CD4-positive, alpha-beta memory T cell (primary cell): ENCODE measurements at regions not wholly inside any gene's neighbourhood (a gene's known extent, or its start where the extent isn't known, plus 50 kb on each side); places are given as distances from the start of the nearest gene placed in this dataset.

Source experiments
- CTCF ChIA-PET: fragments of 350-600 bp; sonication (Branson Sonifier 250); formaldehyde crosslinking; loops from one replicate; lab custom pipeline; 2021; ENCODE audit warnings: inconsistent platforms; ENCODE audit not compliant: partially characterized antibody; lab: Charles Lee
- POLR2A ChIA-PET: fragments of 350-600 bp; sonication (Branson Sonifier 250); formaldehyde crosslinking; loops from one replicate; lab custom pipeline; 2021; ENCODE audit not compliant: partially characterized antibody; lab: Charles Lee
- DNase-seq, 5 donors: peaks; one replicate each; pipeline versions ENCODE4 v3.0.0 to v3.0.0-alpha.2; 2020 to 2022; ENCODE audit warnings: mixed read lengths in 1 of 5
- H3K27ac ChIP-seq: one replicate; pipeline ENCODE4 v1.7.0; 2013; ENCODE audit warnings: low read depth, low read length
- H3K27me3 ChIP-seq: 2 replicates; pipeline ENCODE4 v1.7.0; 2013; ENCODE audit warnings: mild to moderate bottlenecking, low read length, moderate library complexity; ENCODE audit not compliant: insufficient read depth
- H3K36me3 ChIP-seq: 2 replicates; pipeline ENCODE4 v1.7.0; 2013; ENCODE audit warnings: mild to moderate bottlenecking, low read length, moderate library complexity; ENCODE audit not compliant: insufficient read depth
- H3K4me1 ChIP-seq: 2 replicates; pipeline ENCODE4 v1.7.0; 2013; ENCODE audit warnings: mild to moderate bottlenecking, low read length, moderate library complexity; ENCODE audit not compliant: insufficient read depth
- H3K4me3 ChIP-seq, 2 donors: one replicate each; pipeline ENCODE4 v1.7.0; 2013; ENCODE audit warnings: low read length in 2 of 2, mild to moderate bottlenecking in 1 of 2
- H3K9me3 ChIP-seq, 2 donors: one replicate each; pipeline ENCODE4 v1.7.0; 2013; ENCODE audit warnings: low read length in 2 of 2, control low read depth in 1 of 2; ENCODE audit not compliant: control insufficient read depth in 1 of 2
- H3K27ac Mint-ChIP-seq, 7 donors: one replicate each; pipeline ENCODE4 v1.8.0; 2020 to 2021; ENCODE audit warnings: mixed read lengths in 7 of 7, mild to moderate bottlenecking in 6 of 7, inconsistent platforms in 3 of 7, moderate library complexity in 3 of 7
- H3K27me3 Mint-ChIP-seq, 2 donors: one replicate each; pipeline ENCODE4 v1.8.0; 2020 to 2021; ENCODE audit warnings: mixed read lengths in 2 of 2
- H3K36me3 Mint-ChIP-seq, 2 donors: one replicate each; pipeline ENCODE4 v1.8.0; 2020 to 2021; ENCODE audit warnings: mixed read lengths in 2 of 2, inconsistent platforms in 1 of 2, mild to moderate bottlenecking in 1 of 2
- H3K4me1 Mint-ChIP-seq, 4 donors: one replicate each; pipeline ENCODE4 v1.8.0; 2020 to 2021; ENCODE audit warnings: mixed read lengths in 4 of 4, mild to moderate bottlenecking in 1 of 4
- H3K4me3 Mint-ChIP-seq, 8 donors: one replicate each; pipeline ENCODE4 v1.8.0; 2020 to 2021; ENCODE audit warnings: mixed read lengths in 8 of 8, mild to moderate bottlenecking in 7 of 8, moderate library complexity in 6 of 8, inconsistent platforms in 3 of 8
- H3K9me3 Mint-ChIP-seq, 8 donors: one replicate each; pipeline ENCODE4 v1.8.0; 2020 to 2021; ENCODE audit warnings: mixed read lengths in 8 of 8, mild to moderate bottlenecking in 5 of 8, inconsistent platforms in 3 of 8, moderate library complexity in 1 of 8
- intact Hi-C: fragments of 100-400 bp; cut with micrococcal nuclease; formaldehyde crosslinking; loops from one replicate; pipeline ENCODE4 v1.15.1; 2023

- H3K4me1 ChIP-seq = no peaks in the 10 kb centered on the region
- H3K27me3 Mint-ChIP-seq = no peaks in the 10 kb centered on the region
- intact Hi-C loops = no loop called here
- no peak overlapping the region for H3K27ac ChIP-seq
- no peaks in the 10 kb centered on the region for H3K9me3 ChIP-seq
- H3K27me3 ChIP-seq = no peaks in the 10 kb centered on the region
- H3K4me3 Mint-ChIP-seq = no peak overlapping the region
- H3K36me3 Mint-ChIP-seq = no peaks in the 10 kb centered on the region
- no peak overlapping the region for H3K4me3 ChIP-seq
- no peaks in the 10 kb centered on the region for H3K36me3 ChIP-seq
- ChIA-PET CTCF (no interaction called here), POLR2A (no interaction called here)
- H3K9me3 Mint-ChIP-seq = peaks cover 2 to 20% (median 7%) of the 10 kb centered on the region in 8 donors
- H3K27ac Mint-ChIP-seq = no peak overlapping the region
- H3K4me1 Mint-ChIP-seq = no peaks in the 10 kb centered on the region
- DNase-seq = no peak
Observed at GRCh38 chr13:68851026-68851425, 1256.6 kb upstream of the ATXN8OS start.

- CTCF ChIA-PET = no interaction called here
- H3K27me3 ChIP-seq = no peaks in the 10 kb centered on the region
- Mint-ChIP-seq H3K27me3 (no peaks in the 10 kb centered on the region), H3K27ac (no peak overlapping the region), H3K9me3 (peaks cover 2 to 27% (median 10%) of the 10 kb centered on the region in 8 donors), H3K36me3 (no peaks in the 10 kb centered on the region), H3K4me1 (no peaks in the 10 kb centered on the region), H3K4me3 (no peak overlapping the region)
- intact Hi-C loops = no loop called here
- H3K36me3 ChIP-seq = no peaks in the 10 kb centered on the region
- POLR2A ChIA-PET = no interaction called here
- no peaks in the 10 kb centered on the region for H3K9me3 ChIP-seq
- no peak overlapping the region for H3K27ac ChIP-seq
- H3K4me1 ChIP-seq = no peaks in the 10 kb centered on the region
- no peak overlapping the region for H3K4me3 ChIP-seq
- DNase-seq = no peak
Observed at GRCh38 chr13:68850160-68850559, 1257.5 kb upstream of the ATXN8OS start.

- Histone ChIP-seq H3K9me3 (no peaks in the 10 kb centered on the region), H3K4me3 (no peak overlapping the region), H3K4me1 (no peaks in the 10 kb centered on the region), H3K36me3 (no peaks in the 10 kb centered on the region), H3K27ac (no peak overlapping the region), H3K27me3 (no peaks in the 10 kb centered on the region)
- no peak overlapping the region for H3K27ac Mint-ChIP-seq
- no peaks in the 10 kb centered on the region for H3K4me1 Mint-ChIP-seq
- no peak for DNase-seq
- intact Hi-C loops = no loop called here
- H3K36me3 Mint-ChIP-seq = no peaks in the 10 kb centered on the region
- H3K9me3 Mint-ChIP-seq = peaks cover 0 to 27% (median 18%) of the 10 kb centered on the region in 8 donors
- no peak overlapping the region for H3K4me3 Mint-ChIP-seq
- POLR2A ChIA-PET = no interaction called here
- H3K27me3 Mint-ChIP-seq = no peaks in the 10 kb centered on the region
- CTCF ChIA-PET = no interaction called here
Observed at GRCh38 chr13:68846663-68847062, 1261.0 kb upstream of the ATXN8OS start.

- H3K36me3 Mint-ChIP-seq = no peaks in the 10 kb centered on the region
- H3K4me1 Mint-ChIP-seq = no peaks in the 10 kb centered on the region
- ChIA-PET CTCF (no interaction called here), POLR2A (no interaction called here)
- intact Hi-C loops = no loop called here
- no peaks in the 10 kb centered on the region for H3K27me3 ChIP-seq
- H3K27me3 Mint-ChIP-seq = no peaks in the 10 kb centered on the region
- H3K4me3 Mint-ChIP-seq = no peak overlapping the region
- no peak overlapping the region for H3K27ac ChIP-seq
- H3K27ac Mint-ChIP-seq = no peak overlapping the region
- H3K9me3 Mint-ChIP-seq = peaks cover 0 to 19% (median 8%) of the 10 kb centered on the region in 8 donors
- no peak for DNase-seq
- no peaks in the 10 kb centered on the region for H3K4me1 ChIP-seq
- no peaks in the 10 kb centered on the region for H3K36me3 ChIP-seq
- no peaks in the 10 kb centered on the region for H3K9me3 ChIP-seq
- H3K4me3 ChIP-seq = no peak overlapping the region
Observed at GRCh38 chr13:68834375-68834774, 1273.3 kb upstream of the ATXN8OS start.

- Histone ChIP-seq H3K27me3 (no peaks in the 10 kb centered on the region), H3K4me1 (no peaks in the 10 kb centered on the region), H3K36me3 (no peaks in the 10 kb centered on the region), H3K4me3 (no peak overlapping the region), H3K9me3 (no peaks in the 10 kb centered on the region), H3K27ac (no peak overlapping the region)
- Mint-ChIP-seq H3K36me3 (no peaks in the 10 kb centered on the region), H3K9me3 (peaks cover 0 to 10% (median 3%) of the 10 kb centered on the region in 8 donors), H3K4me1 (no peaks in the 10 kb centered on the region), H3K27ac (no peak overlapping the region), H3K4me3 (no peak overlapping the region), H3K27me3 (no peaks in the 10 kb centered on the region)
- ChIA-PET CTCF (no interaction called here), POLR2A (no interaction called here)
- no peak for DNase-seq
- intact Hi-C loops = no loop called here
Observed at GRCh38 chr13:68816715-68817114, 1290.9 kb upstream of the ATXN8OS start.

- H3K9me3 Mint-ChIP-seq = peaks cover 0 to 7% (median 2%) of the 10 kb centered on the region in 8 donors
- H3K4me1 Mint-ChIP-seq = no peaks in the 10 kb centered on the region
- H3K27ac Mint-ChIP-seq = no peak overlapping the region
- H3K4me3 Mint-ChIP-seq = no peak overlapping the region
- Histone ChIP-seq H3K27me3 (no peaks in the 10 kb centered on the region), H3K36me3 (no peaks in the 10 kb centered on the region), H3K27ac (no peak overlapping the region), H3K4me1 (no peaks in the 10 kb centered on the region), H3K4me3 (no peak overlapping the region), H3K9me3 (no peaks in the 10 kb centered on the region)
- CTCF ChIA-PET = no interaction called here
- intact Hi-C loops = no loop called here
- POLR2A ChIA-PET = no interaction called here
- DNase-seq = no peak
- no peaks in the 10 kb centered on the region for H3K27me3 Mint-ChIP-seq
- no peaks in the 10 kb centered on the region for H3K36me3 Mint-ChIP-seq
Observed at GRCh38 chr13:68813180-68813796, 1294.3 kb upstream of the ATXN8OS start.

- Mint-ChIP-seq H3K9me3 (peaks cover 0 to 5% (median 1%) of the 10 kb centered on the region in 8 donors), H3K4me1 (no peaks in the 10 kb centered on the region), H3K27me3 (no peaks in the 10 kb centered on the region), H3K4me3 (no peak overlapping the region), H3K36me3 (no peaks in the 10 kb centered on the region), H3K27ac (no peak overlapping the region)
- POLR2A ChIA-PET = no interaction called here
- CTCF ChIA-PET = no interaction called here
- no peak overlapping the region for H3K27ac ChIP-seq
- no peaks in the 10 kb centered on the region for H3K9me3 ChIP-seq
- DNase-seq = no peak
- H3K36me3 ChIP-seq = no peaks in the 10 kb centered on the region
- H3K4me3 ChIP-seq = no peak overlapping the region
- H3K27me3 ChIP-seq = no peaks in the 10 kb centered on the region
- intact Hi-C loops = no loop called here
- H3K4me1 ChIP-seq = no peaks in the 10 kb centered on the region
Observed at GRCh38 chr13:68810660-68811059, 1297.0 kb upstream of the ATXN8OS start.

- Histone ChIP-seq H3K9me3 (no peaks in the 10 kb centered on the region), H3K27me3 (no peaks in the 10 kb centered on the region), H3K27ac (no peak overlapping the region), H3K4me1 (no peaks in the 10 kb centered on the region), H3K36me3 (no peaks in the 10 kb centered on the region), H3K4me3 (no peak overlapping the region)
- no peak overlapping the region for H3K27ac Mint-ChIP-seq
- no peak for DNase-seq
- H3K4me3 Mint-ChIP-seq = no peak overlapping the region
- H3K4me1 Mint-ChIP-seq = no peaks in the 10 kb centered on the region
- intact Hi-C loops = no loop called here
- ChIA-PET CTCF (no interaction called here), POLR2A (no interaction called here)
- H3K9me3 Mint-ChIP-seq = peaks cover 0 to 5% (median 1%) of the 10 kb centered on the region in 8 donors
- H3K36me3 Mint-ChIP-seq = no peaks in the 10 kb centered on the region
- no peaks in the 10 kb centered on the region for H3K27me3 Mint-ChIP-seq
Observed at GRCh38 chr13:68808456-68808855, 1299.2 kb upstream of the ATXN8OS start.
